Cerebellar nuclear complex (tissue), 1 donor: ENCODE measurements at regions not wholly inside any gene's neighbourhood (a gene's known extent, or its start where the extent isn't known, plus 50 kb on each side); places are given as distances from the start of the nearest gene placed in this dataset.

Experiments used
- DNase-seq, 2 experiments: peaks; one replicate each; lab custom pipeline; 2025; lab: John Stamatoyannopoulos, UW

DNA sequence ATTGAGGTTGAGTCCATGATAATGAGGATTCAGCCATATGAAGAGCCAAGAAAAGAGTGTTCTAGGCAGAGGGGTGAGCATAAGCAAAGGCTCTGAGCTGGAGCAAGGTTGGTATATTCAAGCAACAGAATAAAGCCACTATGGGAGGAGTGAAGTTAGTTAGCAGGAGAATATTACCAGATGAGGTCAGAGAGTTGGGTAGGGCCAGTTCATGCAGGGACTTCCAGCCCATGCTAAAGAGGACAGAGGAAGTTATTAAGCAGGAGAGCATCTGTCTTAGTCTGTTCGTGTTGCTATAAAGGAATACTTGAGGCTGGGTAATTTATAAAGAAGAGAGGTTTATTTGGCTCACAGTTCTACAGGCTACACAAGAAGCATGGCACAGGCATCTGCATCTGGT is 57.1 kb upstream of the ATG10 start:
- DNase-seq: no peak

DNA sequence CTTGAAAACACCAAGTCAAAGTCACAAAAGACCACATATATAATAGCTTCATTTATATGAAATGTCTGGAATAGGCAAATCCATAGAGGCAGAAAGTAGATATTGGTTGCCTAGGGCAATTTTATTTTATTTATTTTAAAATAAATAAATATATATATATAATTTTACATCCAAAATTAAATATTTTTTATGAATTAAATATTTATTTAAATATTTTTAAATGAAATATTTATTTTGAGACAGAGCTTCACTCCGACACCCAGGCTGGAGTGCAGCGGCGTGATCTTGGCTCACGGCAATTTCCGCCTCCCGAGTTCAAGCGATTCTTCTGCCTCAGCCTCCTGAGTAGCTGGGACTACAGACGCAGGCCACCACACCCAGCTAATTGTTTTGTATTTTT is 58.9 kb upstream of the ATG10 start:
- DNase-seq: no peak

DNA sequence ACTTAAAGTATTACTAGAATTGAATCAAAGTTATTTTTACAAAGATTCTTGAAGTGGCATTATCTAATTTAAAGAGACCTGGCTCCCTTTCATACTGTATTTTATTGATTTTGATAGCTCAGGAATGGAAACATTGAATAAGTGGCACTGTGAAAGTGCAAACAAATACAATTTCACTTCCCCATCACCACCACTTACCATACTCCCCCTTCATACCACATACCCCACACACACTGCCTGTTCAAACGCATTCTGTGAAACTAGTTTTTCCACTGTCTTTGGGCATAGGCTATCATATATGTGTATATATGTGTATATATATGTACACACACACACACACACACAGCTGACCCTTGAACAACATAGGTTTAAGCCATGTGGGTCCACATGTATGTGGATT is 62.1 kb upstream of the ATG10 start:
- DNase-seq: no peak

DNA sequence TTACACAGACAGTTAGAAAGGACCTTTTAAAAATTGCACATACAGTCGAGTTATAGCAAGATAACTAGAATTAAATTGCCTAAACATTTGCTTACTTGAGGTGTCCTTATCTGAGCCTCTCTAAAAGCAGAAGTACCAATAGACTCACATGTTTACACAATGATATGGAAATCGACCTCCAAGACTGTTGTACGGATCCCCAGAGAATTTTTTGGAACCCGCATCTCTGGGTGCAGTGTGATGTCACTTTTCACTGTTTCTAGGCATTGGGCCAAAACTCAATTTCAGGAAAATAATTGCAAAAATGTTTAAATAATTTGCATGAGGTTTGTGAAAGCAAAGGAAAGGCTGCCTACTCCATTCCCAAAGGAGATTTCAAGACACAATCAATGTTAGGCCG is 63.1 kb upstream of the ATG10 start:
- no peak for DNase-seq

DNA sequence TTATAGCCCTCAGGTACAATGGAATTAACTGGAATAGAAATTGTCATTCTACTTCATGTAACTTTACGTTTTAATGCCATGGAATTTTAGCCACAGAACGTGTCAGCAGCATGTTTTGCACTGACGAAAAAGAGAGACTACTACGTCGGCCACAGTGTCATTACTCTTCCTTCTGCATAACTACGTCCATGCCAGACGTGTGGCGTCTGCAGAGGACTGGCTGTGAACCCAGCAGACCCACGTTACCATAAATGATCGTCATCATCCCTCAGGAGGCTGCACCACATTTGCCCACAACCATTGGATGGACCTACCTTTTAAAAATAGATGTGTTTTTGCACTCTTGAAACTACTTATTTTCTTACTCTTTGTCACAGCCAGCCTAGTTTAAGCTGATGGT is 63.8 kb upstream of the ATG10 start:
- DNase-seq: no peak

DNA sequence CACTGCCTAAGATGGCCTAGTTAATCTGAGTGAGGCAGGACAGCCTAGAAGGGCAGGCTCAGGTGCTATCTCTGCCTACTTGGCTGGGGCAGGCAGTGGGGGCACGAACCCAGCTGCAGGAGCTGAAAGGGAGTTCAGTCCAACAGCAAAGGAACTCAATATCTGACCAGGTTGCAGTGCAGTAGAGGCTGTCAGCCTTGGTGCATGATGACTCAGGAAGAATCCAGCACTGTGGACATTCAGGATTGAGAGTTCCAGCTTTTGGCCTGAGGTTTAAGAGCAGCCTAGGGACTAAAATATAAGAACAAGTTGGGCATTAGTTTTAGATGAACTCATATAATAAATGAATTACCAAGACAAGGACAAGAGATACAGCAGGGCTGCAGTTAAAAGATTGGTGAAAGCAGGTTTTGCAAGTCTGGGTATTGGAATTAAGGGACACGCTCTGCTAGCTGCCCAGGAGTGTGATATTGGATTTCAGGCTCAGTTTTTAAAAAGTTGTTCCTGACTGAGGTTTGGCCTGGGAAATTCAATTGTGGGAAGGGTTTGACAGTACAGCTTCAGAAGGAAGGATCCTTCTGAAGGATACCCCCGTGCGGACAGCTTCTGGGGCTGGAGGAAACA is 64.7 kb upstream of the ATG10 start:
- DNase-seq: no peak

DNA sequence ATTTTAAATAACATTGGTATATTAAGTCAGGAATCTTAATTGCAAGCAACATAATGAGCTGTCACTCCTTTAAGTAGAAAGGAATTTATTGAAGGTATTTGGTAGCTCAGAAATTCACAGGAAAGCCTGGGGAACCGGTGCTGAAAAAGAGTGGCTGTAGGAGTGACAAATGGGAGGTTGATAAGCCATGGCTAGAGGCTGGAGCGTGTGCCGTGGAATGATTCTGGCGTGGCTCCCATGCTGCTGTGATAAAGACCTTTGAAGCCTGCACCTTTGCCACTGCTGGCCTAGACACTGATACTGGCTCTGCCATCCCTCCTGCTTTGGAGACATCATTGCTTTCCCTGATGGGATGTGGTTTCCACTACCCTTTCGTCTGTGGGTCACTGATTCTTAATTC is 65.7 kb upstream of the ATG10 start:
- no peak for DNase-seq

DNA sequence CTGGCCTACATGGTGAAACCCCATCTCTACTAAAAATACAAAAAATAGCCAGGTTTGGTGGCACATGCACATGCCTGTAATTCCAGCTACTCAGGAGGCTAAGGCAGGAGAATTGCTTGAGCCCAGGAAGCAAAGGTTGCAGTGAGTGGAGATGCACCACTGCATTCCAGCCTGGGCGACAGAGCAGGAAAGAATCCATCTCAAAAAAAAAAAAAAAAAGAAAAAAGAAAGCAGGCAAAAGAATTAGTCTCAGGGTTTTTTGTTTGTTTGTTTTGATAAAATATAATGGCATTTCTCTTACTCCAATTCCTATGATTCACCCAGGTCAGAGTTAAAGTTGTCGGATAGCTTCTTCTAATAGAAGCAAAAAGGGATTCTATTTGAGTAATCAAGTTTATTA is 67.0 kb upstream of the ATG10 start:
- DNase-seq: no peak

DNA sequence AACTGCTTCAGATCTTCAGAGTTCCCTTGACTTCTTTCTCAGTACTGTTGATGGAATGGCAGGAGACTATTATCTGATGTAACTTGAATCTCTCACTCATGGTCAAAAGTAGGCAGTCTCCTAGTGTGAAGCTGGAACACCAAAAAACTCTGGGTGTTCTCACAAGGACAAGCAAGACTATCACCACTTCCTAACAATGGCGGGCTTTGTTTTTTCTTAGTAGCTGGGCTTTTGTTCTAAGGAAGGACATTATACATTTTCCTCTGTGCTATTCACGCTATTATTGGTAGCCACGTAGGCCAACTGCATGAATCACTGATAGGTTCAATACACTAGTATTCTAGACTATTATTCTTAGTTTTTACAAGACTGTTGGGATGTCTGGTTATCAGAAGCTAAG is 67.7 kb upstream of the ATG10 start:
- DNase-seq: no peak

DNA sequence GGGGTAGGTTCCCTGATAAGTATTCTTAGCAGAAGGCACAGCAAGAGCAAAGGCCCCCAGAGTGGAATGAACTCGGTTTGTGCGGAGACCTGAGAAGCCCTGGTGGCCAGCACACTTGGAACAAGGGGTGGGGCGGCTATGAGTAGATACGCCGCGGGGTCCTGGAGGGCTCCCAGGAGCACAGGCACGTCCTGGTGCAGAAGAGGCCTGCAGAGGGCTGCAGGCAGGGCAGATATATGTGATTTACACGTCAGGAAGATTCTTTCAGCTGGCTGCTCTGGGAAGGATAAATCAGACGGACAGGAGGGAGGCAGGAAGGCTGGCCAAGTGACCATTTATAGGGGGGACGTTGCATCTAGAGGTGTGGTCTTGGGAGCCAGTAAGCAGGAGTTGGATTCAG is 70.2 kb upstream of the ATG10 start:
- no peak for DNase-seq

DNA sequence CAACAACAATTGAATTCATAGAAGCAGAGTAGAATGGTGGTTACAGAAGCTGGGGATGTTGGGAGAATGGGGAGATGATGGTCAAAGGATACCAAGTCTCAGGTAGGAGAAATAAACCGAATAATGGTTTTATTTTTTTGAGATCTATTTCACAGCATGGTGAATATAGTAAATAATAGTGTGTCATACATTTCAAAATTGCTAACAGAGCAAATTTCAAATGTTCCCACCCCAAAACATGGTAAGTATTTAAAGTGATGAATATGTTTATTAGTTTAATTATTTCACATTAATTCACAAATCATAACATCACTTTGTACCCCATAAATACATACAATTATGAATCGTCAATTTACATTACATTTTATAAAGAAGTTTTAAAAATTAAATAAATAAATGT is 72.7 kb upstream of the ATG10 start:
- DNase-seq: no peak

DNA sequence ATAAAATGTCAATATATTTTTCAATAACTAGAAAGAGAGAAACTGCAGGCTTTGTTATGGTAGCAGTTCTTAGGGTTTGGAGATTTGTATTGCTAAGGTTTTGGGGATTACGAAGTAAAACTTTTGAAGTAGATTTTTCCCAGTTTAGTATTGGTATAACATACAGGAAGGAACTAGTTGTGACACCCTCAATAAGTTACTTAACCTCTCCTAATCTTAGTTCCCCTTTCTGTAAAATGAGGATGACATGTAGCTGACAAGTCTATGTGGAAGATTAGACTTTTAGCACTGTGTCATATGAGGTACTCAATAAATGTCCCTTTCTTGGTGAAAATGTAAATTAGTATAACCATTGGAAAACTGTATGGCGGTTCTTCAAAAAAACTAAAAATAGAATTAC is 73.4 kb upstream of the ATG10 start:
- DNase-seq: no peak

DNA sequence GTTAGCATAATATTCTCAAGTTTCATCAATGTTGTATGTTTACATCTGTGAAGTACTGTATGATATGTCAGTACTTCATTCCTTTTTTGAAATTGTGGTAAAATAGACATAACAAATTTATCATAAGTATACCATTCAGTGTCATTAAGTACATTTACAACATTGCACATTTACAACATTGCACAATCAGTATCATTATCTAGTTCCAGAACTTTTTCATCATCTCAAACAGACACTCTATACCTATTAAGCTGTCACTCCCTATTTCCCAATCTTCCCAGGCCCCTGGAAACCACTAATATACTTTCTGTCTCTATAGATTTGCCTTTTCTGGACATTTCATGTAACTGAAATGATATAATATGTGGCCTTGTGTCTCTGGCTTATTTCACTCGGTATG is 75.1 kb upstream of the ATG10 start:
- no peak for DNase-seq

DNA sequence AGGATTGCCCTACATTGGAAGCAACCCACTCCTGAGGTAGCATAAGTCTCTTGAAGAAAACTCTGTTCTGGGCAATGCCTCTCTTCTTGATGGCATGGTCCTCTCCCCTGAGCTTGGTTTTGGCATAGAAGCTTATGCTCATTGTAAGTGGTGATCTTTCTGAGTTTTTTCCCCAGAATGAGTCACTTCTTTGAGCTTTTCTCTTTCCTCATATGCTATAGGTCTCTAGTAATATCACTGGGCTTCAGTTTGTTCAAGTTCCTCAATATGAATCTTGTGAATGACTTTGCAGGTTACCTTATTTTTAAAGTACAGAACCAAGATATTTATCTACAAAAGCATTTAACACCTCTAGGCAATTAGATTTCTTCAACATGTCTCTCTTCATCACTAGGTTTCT is 76.5 kb upstream of the ATG10 start:
- no peak for DNase-seq

DNA sequence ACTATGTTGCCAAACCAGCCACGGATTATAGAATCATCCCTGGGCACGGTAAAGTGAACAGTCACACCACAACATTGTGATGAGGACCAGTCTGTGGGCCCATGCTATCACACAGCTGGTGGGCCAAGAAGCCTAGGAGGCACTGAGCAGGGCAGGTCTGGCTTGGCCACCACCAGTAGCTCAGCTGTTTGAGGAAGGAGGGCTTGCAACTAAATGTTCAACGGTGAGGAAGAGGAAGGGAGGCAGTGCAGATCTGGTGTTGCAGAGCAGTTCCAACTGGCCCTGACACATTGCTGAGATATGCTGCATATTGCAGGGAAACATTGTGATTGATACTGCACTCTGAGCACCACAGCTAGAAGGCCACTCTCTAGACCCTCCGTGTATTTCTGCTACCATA is 77.9 kb upstream of the ATG10 start:
- no peak for DNase-seq

DNA sequence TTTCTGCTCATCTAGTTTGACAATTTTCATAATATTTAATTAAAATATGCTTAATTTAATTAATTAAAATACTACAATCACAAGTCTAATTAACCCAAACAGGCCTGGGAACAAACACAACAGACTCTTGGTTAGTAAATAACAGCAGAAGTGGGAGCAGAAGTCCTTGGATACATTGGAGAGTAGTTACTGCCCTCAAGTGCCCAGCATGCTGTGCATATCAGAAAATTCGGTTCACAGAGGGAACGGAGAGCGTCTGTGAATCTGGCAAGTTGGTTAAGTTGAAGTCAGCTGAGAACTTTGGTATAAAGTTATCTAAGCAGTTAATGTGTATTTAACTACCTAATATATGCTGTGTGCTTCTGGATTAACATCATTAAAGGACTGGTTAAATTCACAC is 87.0 kb upstream of the ATG10 start:
- no peak for DNase-seq

DNA sequence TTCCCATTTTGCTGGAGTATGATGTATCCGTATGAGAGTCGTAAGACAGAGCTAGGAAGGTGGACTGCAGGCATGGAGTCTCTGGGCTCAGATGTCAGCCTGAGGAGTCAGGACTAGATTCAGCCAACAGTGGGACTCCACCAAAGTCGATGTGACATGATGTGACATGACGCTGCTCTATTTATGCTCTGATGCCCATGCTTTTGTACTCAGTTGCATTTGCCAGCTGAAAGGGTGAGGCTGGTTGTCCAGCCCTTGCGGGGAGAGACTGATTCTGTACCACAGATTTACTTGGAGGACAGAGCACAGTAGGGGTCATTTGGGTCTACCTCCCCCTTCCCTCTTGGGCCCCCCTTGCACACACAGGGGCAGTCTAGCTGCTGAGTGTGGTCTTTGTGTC is 88.5 kb upstream of the ATG10 start:
- no peak for DNase-seq

DNA sequence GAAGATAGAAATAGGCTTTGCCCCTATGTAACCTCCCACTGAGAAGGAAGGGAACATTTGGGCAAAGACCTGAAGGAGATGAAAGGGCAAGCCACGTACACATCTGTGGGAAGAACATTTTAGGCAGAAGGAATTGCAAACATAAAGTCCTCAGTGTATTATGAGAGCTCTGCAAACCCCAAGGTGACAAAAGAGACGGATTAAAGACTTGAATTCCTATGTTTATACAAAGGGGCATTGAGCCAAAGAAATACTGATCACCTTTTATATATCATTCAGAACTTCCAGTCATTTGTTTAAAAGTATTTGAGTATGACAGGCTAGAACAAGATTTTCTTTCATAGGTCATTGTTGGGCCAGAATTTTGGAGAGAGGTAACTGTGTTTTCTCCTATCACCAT is 90.2 kb upstream of the ATG10 start:
- DNase-seq: no peak

DNA sequence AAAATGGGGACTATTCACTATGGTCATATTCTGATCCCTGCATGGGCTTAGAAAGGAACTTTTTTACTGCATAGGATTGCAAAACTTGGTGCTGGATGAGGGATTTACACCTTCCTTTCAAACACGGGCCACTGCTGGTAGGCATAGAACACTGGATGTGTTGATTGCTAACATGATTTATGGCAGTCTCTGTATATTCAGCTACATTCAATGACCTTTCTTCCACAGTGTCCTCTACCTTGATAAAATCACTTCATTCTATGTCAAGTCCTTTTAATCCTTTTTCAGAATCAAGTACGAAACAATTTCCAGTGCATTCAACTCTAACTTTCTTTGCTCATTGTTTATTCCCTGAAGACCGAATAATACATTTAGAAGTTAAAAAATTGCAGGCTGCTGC is 91.9 kb upstream of the ATG10 start:
- DNase-seq: no peak

DNA sequence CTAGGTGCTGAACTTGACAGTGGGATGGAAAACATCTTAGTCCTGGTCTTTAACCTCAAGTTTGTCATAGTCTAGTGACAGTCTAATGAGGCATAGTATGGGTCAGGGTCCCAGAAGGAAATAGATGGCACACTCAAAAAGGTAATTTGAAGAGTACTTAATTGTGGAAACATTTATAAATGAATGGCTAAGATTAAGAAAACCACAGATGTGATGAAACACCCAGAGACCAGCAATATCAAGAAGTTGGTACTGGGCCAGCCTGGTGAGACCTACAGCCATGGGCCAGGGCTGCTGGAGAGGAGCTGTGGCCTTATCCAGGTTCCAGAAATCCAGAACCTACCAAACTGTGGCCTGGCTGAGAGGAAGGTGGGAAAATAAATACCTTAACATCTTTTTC is 93.5 kb upstream of the ATG10 start:
- DNase-seq: no peak

DNA sequence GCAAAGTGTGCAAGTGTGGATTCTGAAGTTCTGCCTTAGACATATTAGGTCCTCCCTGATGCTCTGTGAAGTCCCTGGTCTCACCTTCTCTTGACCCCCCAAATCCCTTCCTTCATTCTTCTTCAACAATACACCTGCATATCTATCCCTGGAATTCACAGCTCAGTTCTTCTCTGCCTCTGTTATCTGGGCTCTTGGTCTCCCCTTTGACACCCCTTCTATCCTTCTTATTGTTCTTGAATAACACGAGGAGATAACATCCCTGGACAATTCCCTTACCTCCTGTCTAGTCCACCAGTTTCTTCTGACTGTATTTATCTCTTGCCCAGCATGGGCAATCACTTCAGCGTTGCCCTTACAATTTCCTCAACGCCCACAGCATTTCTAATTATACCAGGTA is 104.8 kb upstream of the ATG10 start:
- DNase-seq: no peak

DNA sequence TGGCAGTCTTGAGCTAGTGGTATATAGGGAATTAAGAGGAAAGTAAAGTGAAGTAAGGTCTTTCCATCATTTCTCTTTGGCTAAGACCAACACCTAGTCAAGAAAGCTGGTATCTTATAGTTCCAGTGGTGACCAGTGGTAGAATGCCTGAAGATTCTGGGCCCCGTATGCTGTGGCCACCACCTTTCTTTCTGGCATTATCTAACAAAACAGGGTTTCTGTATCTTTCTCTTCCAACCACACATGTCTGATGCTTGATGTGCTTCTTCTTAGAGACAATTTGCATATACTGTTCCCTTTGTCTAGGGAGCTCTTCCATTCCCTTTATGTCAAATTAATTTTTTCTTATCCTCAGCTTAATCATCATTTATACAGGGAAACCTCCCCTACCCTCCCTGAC is 109.9 kb upstream of the SSBP2 start:
- no peak for DNase-seq

DNA sequence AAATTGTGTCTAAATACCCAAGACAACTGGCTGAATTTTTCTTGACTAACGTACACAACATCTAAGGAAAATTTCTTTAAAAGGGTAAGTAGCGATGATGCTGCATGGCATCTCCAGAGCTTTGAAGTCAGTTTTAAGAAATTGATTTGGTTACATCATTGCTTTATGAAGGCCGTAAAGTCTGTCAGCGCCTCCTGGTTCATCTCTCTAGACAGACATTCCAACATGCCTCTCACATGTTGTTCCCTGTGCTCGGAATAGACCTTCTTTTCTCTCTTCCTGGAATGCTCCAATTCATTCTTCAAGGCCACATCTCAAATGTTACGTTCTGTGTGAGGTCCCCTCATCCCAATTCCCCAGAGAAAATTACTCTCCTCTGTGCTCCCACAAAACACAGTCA is 108.7 kb upstream of the SSBP2 start:
- DNase-seq: no peak

DNA sequence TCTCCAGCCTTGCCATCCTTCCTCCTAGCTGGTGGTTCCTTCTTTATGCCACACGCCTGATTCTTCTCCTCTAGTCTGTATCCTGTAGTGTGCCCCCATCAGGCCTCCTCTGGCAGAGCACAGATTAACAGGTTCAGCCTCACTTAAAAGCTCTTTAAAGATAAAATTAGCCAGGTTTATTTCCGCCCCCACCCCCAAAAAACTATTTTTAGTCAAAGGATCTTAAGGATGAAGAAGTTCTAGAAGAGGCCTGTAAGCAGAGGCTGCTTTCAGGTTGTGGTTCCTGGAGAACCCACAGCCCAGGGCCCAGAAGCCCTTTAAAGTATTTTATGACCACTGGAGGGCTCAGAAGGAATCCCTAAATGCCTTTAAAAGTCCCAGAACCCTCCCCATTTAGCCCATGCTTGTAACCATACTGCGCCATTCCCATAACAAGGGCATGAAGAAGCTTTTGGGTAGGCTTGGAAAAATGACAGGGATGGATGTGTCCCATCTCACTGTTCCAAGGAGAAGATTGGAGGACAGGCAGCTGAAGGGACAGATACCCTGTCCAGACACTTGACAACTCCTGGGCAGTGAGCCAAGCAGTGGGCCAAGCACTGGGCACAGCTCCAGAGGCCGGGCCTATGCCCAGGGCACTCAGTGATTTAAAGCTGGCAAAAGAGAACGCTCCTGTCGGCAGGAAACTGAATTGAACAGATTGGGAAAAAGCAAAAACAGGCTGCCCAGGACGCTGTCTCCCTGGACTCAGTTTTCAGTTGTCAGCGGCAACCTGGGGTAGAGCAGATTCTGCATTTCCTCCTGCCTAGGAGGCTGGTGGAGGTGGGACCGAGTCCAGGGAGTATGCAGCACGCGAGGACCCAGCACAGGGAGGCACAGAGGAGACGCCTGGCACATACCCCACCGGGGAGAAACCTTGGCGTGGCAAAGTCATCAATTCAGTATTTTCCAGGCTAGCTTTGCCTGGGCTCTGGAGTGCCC is 106.3 kb upstream of the SSBP2 start:
- peak; percentile 94 to 96 for DNase-seq
